GM12892 (cell line): ENCODE measurements at regions not wholly inside any gene's neighbourhood (a gene's known extent, or its start where the extent isn't known, plus 50 kb on each side); places are given as distances from the start of the nearest gene placed in this dataset.

Experiments
- POLR2A ChIP-seq: IDR thresholded peaks from 2 replicates; pipeline ENCODE4 v1.6.1; 2011; ENCODE audit warnings: low read depth, low read length, control low read depth
- POLR2AphosphoS5 ChIP-seq: IDR thresholded peaks from 2 replicates; pipeline ENCODE4 v1.6.1; 2011; ENCODE audit warnings: low read depth, low read length, control low read depth
- TAF1 ChIP-seq: IDR thresholded peaks from 2 replicates; pipeline ENCODE4 v1.6.1; 2011; ENCODE audit warnings: low read depth, mild to moderate bottlenecking, control low read depth, low read length, borderline replicate concordance

DNA sequence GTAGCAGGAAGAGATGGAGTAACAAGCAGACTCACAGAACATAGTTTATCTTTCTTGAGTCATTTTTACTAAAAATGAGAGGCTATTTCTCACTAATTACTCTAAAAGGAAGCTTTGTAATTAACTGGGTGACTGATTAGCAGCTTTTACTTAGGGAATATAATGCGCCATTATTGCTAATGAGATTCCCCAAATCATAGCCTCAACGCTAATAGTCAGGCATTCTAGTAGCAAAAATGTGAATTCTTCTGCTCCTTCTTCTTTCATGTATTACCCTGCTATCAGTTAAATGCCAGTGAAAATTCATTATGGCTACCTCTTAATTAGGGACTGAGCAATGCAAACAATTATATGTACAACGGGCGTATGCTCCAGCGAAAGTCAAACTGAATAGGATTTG is 349.8 kb downstream of the CDH19 start:
- TF ChIP-seq POLR2A (no peak), POLR2AphosphoS5 (no peak), TAF1 (no peak)
